CD14-positive monocyte (primary cell): ENCODE measurements at regions not wholly inside any gene's neighbourhood (a gene's known extent, or its start where the extent isn't known, plus 50 kb on each side); places are given as distances from the start of the nearest gene placed in this dataset.

Experiments used
- DNase-seq, 3 donors: peaks; one replicate each; pipeline ENCODE4 v3.0.0-alpha.2; 2011 to 2022
- H2AFZ ChIP-seq: 2 replicates; pipeline ENCODE4 v1.6.0; 2012; ENCODE audit warnings: mild to moderate bottlenecking, low read depth, low read length, inconsistent platforms; ENCODE audit not compliant: insufficient read depth, poor library complexity, severe bottlenecking
- H3K27ac ChIP-seq, 2 donors: 1 replicate in 1 of 2; 2 replicates in 1 of 2; pipeline ENCODE4 v1.5.1; 2012 to 2013; ENCODE audit warnings: low read length in 2 of 2, control low read depth in 1 of 2, inconsistent platforms in 1 of 2, low read depth in 1 of 2, mild to moderate bottlenecking in 1 of 2
- H3K27me3 ChIP-seq, 2 donors: one replicate each; pipeline versions ENCODE4 v1.6.0 to v1.6.1; 2011 to 2013; ENCODE audit warnings: low read length in 2 of 2; ENCODE audit not compliant: control insufficient read depth in 2 of 2, insufficient read depth in 2 of 2
- H3K36me3 ChIP-seq, 2 donors: replicated peaks in 1 of 2; 1 replicate in 1 of 2; 2 replicates in 1 of 2; pipeline versions ENCODE4 v1.5.1 to v1.6.1; 2012 to 2013; ENCODE audit warnings: low read length in 2 of 2, control low read depth in 1 of 2, inconsistent platforms in 1 of 2, mild to moderate bottlenecking in 1 of 2; ENCODE audit not compliant: insufficient read depth in 2 of 2, control insufficient read depth in 1 of 2
- H3K4me1 ChIP-seq, 2 donors: 1 replicate in 1 of 2; 2 replicates in 1 of 2; pipeline versions ENCODE4 v1.5.1 to v1.6.1; 2012 to 2013; ENCODE audit warnings: low read length in 2 of 2, control low read depth in 1 of 2, inconsistent platforms in 1 of 2, mild to moderate bottlenecking in 1 of 2, moderate library complexity in 1 of 2; ENCODE audit not compliant: insufficient read depth in 2 of 2, control insufficient read depth in 1 of 2
- H3K4me2 ChIP-seq: replicated peaks from 2 replicates; pipeline ENCODE3; 2012; ENCODE audit warnings: low read length, moderate library complexity, mild to moderate bottlenecking; ENCODE audit not compliant: poor library complexity, severe bottlenecking; ENCODE audit errors: extremely low read depth
- H3K4me3 ChIP-seq, 3 experiments: fragments of 200-600 bp in 1 of 3; sonication (generic) in 1 of 3; replicated peaks in 1 of 3; 1 replicate in 2 of 3; 2 replicates in 1 of 3; pipeline ENCODE4 v1.5.1; 2011 to 2013; ENCODE audit warnings: low read length in 3 of 3, mild to moderate bottlenecking in 3 of 3, control low read depth in 2 of 3, low read depth in 2 of 3, inconsistent platforms in 1 of 3, moderate library complexity in 1 of 3
- H3K79me2 ChIP-seq: 2 replicates; pipeline ENCODE4 v1.6.0; 2012; ENCODE audit warnings: mild to moderate bottlenecking, control low read depth, inconsistent platforms, low read length, moderate library complexity; ENCODE audit not compliant: insufficient read depth
- H3K9ac ChIP-seq: 2 replicates; pipeline ENCODE4 v1.6.0; 2017; ENCODE audit warnings: low read length, mild to moderate bottlenecking; ENCODE audit not compliant: insufficient read depth, poor library complexity, severe bottlenecking
- H3K9me3 ChIP-seq, 2 donors: replicated peaks in 1 of 2; 1 replicate in 1 of 2; 2 replicates in 1 of 2; pipeline versions ENCODE4 v1.5.1 to v1.6.1; 2012 to 2013; ENCODE audit warnings: low read length in 2 of 2, control low read depth in 1 of 2; ENCODE audit not compliant: control insufficient read depth in 1 of 2, insufficient read depth in 1 of 2
- H4K20me1 ChIP-seq: 2 replicates; pipeline ENCODE4 v1.6.0; 2012; ENCODE audit warnings: mild to moderate bottlenecking, low read length, control low read depth, moderate library complexity; ENCODE audit not compliant: insufficient read depth
- H3K27ac Mint-ChIP-seq, 7 donors: one replicate each; pipeline ENCODE4 v1.8.0; 2020; ENCODE audit warnings: mild to moderate bottlenecking in 7 of 7, mixed read lengths in 7 of 7, moderate library complexity in 6 of 7, inconsistent platforms in 2 of 7
- H3K27me3 Mint-ChIP-seq, 3 donors: one replicate each; pipeline ENCODE4 v1.8.0; 2021 to 2022; ENCODE audit warnings: low read depth in 3 of 3, mild to moderate bottlenecking in 3 of 3, mixed read lengths in 3 of 3, moderate library complexity in 3 of 3, inconsistent platforms in 1 of 3
- H3K36me3 Mint-ChIP-seq, 2 donors: one replicate each; pipeline ENCODE4 v1.8.0; 2020; ENCODE audit warnings: mixed read lengths in 2 of 2, inconsistent platforms in 1 of 2, mild to moderate bottlenecking in 1 of 2
- H3K4me1 Mint-ChIP-seq: one replicate; pipeline ENCODE4 v1.8.0; 2020; ENCODE audit warnings: mild to moderate bottlenecking, mixed read lengths
- H3K4me3 Mint-ChIP-seq, 2 donors: one replicate each; pipeline ENCODE4 v1.8.0; 2020; ENCODE audit warnings: mild to moderate bottlenecking in 2 of 2, mixed read lengths in 2 of 2, moderate library complexity in 1 of 2
- H3K9me3 Mint-ChIP-seq, 7 donors: one replicate each; pipeline ENCODE4 v1.8.0; 2020 to 2022; ENCODE audit warnings: mixed read lengths in 7 of 7, mild to moderate bottlenecking in 6 of 7, moderate library complexity in 6 of 7, inconsistent platforms in 2 of 7
- WGBS: methylation state at CpG from one replicate; pipeline ENCODE4 v1.1.5; 2013; ENCODE audit warnings: missing lambda C conversion rate; ENCODE audit not compliant: insufficient coverage; 5-methylcytosine and 5-hydroxymethylcytosine counted together
- intact Hi-C, 2 donors: fragments of 100-400 bp; cut with micrococcal nuclease; formaldehyde crosslinking; loops; one replicate each; pipeline versions ENCODE4 v1.15.0 to v1.15.1; 2023
- TF ChIP-seq, protein P1 (sequence below): fragments of 200-600 bp; IDR thresholded peaks from one replicate; pipeline ENCODE4 v1.8.0; 2022; ENCODE audit warnings: antibody characterized with exemption, mild to moderate bottlenecking

DNA sequence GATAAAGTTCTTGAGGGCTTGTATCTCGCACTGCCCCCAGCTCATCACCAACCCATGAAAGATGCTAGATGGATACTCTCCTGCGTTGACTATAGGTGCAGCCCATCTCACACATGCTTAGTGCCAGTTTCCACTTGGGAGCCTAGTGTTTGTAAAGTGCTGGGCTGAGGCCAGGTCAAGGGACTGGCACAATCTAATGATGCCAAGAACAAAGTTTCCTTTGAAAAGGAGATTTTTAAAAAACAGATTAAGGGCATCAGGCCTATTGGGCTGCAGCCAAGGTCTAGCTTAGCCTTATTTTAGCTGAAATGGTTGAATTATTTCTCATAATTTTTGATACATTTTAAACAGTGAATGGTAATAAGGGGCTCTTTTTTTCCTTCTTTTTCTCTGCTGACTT, 259.0 kb downstream of the ADRA2A start:
- H3K9me3 Mint-ChIP-seq = peaks cover 9 to 20% (median 14%) of the 10 kb centered on the region in 7 donors
- H3K27ac Mint-ChIP-seq = no peak overlapping the region
- TF ChIP-seq, protein P1, sequence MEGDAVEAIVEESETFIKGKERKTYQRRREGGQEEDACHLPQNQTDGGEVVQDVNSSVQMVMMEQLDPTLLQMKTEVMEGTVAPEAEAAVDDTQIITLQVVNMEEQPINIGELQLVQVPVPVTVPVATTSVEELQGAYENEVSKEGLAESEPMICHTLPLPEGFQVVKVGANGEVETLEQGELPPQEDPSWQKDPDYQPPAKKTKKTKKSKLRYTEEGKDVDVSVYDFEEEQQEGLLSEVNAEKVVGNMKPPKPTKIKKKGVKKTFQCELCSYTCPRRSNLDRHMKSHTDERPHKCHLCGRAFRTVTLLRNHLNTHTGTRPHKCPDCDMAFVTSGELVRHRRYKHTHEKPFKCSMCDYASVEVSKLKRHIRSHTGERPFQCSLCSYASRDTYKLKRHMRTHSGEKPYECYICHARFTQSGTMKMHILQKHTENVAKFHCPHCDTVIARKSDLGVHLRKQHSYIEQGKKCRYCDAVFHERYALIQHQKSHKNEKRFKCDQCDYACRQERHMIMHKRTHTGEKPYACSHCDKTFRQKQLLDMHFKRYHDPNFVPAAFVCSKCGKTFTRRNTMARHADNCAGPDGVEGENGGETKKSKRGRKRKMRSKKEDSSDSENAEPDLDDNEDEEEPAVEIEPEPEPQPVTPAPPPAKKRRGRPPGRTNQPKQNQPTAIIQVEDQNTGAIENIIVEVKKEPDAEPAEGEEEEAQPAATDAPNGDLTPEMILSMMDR = no peak
- Histone ChIP-seq H2AFZ (no peak overlapping the region), H3K36me3 (no peaks in the 10 kb centered on the region), H3K79me2 (no peaks in the 10 kb centered on the region), H3K27me3 (no peaks in the 10 kb centered on the region), H3K4me2 (no peak overlapping the region), H3K9me3 (peaks cover 15% of the 10 kb centered on the region in 2 donors), H3K9ac (no peak overlapping the region), H3K4me1 (no peaks in the 10 kb centered on the region), H3K4me3 (no peak overlapping the region), H4K20me1 (no peaks in the 10 kb centered on the region), H3K27ac (no peak overlapping the region)
- intact Hi-C loops = no loop called here
- H3K27me3 Mint-ChIP-seq = no peaks in the 10 kb centered on the region
- DNase-seq = no peak
- WGBS = no CpG with 5 or more reads among the region's 2 CpGs
- no peak overlapping the region for H3K4me3 Mint-ChIP-seq
- no peaks in the 10 kb centered on the region for H3K36me3 Mint-ChIP-seq
- no peaks in the 10 kb centered on the region for H3K4me1 Mint-ChIP-seq

DNA sequence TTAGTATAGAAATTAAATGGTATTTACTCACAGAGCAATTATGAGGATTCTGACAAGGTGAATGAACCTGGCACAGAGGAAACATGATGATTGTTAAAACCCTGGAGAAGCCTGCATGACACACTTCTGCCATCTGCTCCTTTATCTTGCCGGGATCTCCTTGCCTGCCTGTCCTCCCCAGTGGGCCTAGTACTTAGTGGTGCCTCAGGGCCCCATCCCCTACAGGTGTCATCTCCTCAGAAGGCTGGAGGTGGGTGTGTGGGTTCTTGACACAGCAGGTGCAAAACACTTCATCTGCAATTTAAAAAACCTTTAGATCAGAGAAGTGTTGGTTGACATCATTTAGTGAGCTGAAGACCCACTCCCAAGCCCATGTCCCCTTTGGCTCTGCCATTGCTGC, 261.2 kb downstream of the ADRA2A start:
- TF ChIP-seq, protein P1 = no peak
- H3K36me3 Mint-ChIP-seq = no peaks in the 10 kb centered on the region
- peaks cover 19 to 33% (median 23%) of the 10 kb centered on the region in 7 donors for H3K9me3 Mint-ChIP-seq

More for the DNA sequence above, 261.2 kb downstream of the ADRA2A start:
- Histone ChIP-seq H3K27ac (no peak overlapping the region), H3K4me1 (no peaks in the 10 kb centered on the region), H3K4me2 (no peak overlapping the region), H3K4me3 (no peak overlapping the region), H3K79me2 (no peaks in the 10 kb centered on the region), H2AFZ (no peak overlapping the region), H3K9ac (no peak overlapping the region), H3K9me3 (peaks cover 24 to 26% of the 10 kb centered on the region in 2 donors), H4K20me1 (no peaks in the 10 kb centered on the region), H3K36me3 (no peaks in the 10 kb centered on the region), H3K27me3 (no peaks in the 10 kb centered on the region)
- Mint-ChIP-seq H3K27me3 (no peaks in the 10 kb centered on the region), H3K4me3 (no peak overlapping the region), H3K27ac (no peak overlapping the region), H3K4me1 (no peaks in the 10 kb centered on the region)
- no CpG with 5 or more reads among the region's 1 CpG for WGBS
- intact Hi-C loops = no loop called here
- no peak for DNase-seq
